VCaP (cell line): ENCODE measurements at regions not wholly inside any gene's neighbourhood (a gene's known extent, or its start where the extent isn't known, plus 50 kb on each side); places are given as distances from the start of the nearest gene placed in this dataset.

Source experiments
- H3K27ac ChIP-seq: fragments of 450-650 bp; 2 replicates; pipeline ENCODE4 v1.5.1; 2017
- TF ChIP-seq, protein P1 (sequence below): fragments of 450-650 bp; conservative IDR thresholded peaks from 2 replicates; pipeline ENCODE4 v1.5.1; 2017; ENCODE audit warnings: mild to moderate bottlenecking, moderate library complexity

DNA sequence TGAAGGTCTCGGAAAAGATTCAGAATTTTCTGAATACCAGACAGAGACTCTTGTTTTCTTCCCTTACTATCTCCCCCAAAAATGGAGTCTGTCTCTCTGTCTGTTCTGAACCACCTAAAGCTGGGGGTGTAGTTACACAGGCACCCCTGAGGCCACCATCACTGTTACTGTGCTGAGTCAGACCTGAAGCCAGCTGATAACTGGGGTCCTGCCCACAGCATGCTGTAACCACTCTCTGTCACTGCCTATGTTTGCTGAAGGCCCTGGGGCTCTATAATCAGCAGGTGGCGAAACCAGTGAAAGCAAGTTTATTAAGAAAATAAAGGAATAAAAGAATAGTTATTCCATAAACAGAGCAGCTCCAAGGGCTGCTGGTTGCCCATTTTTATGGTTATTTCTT is 575.2 kb upstream of the POT1 start:
- TF ChIP-seq, protein P1, sequence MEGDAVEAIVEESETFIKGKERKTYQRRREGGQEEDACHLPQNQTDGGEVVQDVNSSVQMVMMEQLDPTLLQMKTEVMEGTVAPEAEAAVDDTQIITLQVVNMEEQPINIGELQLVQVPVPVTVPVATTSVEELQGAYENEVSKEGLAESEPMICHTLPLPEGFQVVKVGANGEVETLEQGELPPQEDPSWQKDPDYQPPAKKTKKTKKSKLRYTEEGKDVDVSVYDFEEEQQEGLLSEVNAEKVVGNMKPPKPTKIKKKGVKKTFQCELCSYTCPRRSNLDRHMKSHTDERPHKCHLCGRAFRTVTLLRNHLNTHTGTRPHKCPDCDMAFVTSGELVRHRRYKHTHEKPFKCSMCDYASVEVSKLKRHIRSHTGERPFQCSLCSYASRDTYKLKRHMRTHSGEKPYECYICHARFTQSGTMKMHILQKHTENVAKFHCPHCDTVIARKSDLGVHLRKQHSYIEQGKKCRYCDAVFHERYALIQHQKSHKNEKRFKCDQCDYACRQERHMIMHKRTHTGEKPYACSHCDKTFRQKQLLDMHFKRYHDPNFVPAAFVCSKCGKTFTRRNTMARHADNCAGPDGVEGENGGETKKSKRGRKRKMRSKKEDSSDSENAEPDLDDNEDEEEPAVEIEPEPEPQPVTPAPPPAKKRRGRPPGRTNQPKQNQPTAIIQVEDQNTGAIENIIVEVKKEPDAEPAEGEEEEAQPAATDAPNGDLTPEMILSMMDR: no peak

DNA sequence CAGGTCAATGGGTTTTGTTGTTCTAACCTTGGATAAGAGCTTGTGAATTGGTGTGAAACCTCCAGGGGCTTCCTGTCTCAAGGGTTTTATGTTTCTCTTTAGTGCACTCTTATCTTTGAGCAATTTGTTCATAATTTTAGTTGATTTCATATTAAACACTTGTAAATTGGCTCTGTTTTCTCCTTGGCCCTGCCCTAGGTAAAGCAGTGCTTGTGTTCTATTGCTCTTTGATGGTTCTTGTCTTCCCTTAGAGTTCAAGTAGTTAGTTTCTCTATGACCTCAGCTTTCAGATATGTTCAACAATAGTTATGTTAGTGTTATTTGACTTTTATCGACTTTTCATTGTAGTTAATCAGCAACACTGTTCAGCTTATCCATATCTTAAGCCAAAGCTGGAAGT is 566.4 kb upstream of the POT1 start:
- TF ChIP-seq, protein P1: no peak
- no peak overlapping the region for H3K27ac ChIP-seq

More for the DNA sequence above, 575.2 kb upstream of the POT1 start:
- no peak overlapping the region for H3K27ac ChIP-seq

DNA sequence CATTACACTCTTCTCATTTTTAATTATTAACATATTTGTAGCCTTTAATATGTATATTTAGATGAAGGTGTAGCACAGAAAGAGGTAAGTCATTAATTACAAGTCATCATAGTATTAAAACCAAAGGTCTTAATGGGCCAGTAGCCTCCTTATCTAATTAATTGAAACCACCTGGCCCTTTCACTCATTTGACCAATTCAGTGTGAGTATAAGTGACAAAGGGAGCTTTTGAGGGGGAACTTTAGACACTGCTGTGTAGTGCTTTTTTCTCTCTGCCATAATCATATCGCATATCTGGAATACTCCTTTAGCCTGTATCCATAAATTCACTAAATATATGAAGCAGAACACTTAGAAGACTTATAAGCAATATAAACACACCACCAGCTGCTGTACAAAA is 562.9 kb upstream of the POT1 start:
- TF ChIP-seq, protein P1: no peak
- no peak overlapping the region for H3K27ac ChIP-seq

DNA sequence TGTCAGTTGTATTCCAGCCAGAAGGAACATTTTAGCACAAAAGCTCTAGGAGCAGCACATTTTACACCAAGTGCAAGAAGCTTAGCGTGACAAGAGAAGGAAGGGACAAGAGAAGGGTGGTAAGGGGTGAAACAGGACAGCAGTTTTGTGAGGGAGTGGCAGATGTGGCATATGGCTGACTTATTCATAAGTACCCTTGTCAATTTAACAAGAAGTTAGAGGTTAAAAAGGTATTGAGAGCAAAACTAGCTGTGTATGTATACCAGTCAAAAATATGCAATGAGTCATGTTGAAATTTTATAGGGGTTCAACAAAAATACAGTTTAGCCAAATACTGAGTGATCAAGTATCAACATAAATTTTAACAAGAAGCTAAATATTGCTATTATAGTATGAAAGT is 561.5 kb upstream of the POT1 start:
- TF ChIP-seq, protein P1: no peak
- no peak overlapping the region for H3K27ac ChIP-seq

DNA sequence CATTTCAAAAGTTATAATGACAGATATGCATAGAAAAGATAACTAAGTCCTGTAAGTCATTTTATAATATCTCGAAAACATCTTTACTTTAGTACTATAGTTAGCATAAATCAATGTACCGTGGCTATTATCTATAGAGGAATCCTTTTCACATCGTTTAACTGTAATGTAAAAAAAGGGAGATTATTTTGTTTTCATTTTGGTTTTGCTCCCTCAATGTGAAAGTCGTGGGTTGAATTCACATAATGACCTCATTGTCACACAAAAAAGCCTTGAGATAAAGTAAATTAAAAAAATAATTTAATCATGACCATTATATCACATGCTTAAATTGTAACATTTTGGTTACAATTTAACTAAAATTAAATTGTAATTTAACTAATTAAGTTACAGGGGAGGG is 560.5 kb upstream of the POT1 start:
- TF ChIP-seq, protein P1: no peak

DNA sequence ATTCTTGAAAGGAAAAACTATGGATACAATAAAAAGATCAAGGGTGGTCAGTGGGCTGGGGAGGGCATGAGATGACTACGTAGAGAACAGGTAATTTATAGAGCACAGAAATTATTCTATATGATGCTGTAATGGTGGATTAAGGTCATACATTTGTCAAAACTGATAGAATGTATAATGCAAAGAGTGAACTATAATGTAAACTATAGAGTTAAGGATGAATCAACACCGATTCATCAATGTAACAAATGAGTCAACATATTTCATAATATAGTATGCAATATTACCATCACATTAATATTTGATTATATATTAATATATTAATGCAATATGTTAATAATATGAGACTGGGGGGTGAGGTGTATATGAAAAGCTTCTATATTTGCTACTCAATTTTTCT is 555.6 kb upstream of the POT1 start:
- peak overlapping the region; percentile 70 for H3K27ac ChIP-seq

More for the DNA sequence above, 560.5 kb upstream of the POT1 start:
- no peak overlapping the region for H3K27ac ChIP-seq

DNA sequence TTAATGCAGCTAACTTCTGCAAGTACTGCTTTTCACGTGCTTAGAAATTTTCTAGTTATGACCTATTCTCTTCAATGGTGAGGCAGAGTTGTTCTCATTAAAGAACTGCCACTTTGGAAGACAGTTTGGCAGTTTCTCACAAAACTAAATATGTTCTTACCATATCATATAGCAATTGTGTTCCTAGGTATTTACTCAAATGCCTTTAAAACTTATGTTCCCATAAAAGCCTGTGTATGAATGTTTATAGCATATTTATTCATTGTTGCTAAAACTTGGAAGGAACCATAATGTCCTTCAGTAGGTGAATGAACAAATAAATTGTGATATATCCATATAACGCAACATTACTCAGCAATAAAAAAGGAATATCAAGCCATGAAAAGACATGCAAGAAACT is 555.1 kb upstream of the POT1 start:
- TF ChIP-seq, protein P1: no peak
- peak overlapping the region; percentile 70 for H3K27ac ChIP-seq

More for the DNA sequence above, 555.6 kb upstream of the POT1 start:
- TF ChIP-seq, protein P1: no peak

DNA sequence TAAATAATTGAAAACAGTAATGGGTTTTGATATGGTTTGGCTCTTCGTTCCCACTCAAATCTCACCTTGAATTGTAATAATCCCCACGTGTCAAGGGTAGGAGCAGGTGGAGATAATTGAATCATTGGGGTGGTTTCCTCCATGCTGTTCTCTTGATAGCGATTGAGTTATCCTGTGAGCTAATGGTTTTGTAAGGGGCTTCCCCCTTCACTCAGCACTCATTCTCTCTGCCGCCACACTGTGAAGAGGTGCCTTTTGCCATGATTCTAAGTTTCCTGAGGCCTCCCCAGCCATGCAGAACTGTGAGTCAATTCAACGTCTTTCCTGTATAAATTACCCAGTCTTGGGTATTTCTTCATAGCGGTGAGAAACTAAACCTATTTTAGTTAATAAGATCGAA is 551.7 kb upstream of the POT1 start:
- no peak overlapping the region for H3K27ac ChIP-seq

More for the DNA sequence above, 551.7 kb upstream of the POT1 start:
- TF ChIP-seq, protein P1: no peak
